MCF 10A (cell line): ENCODE measurements at regions not wholly inside any gene's neighbourhood (a gene's known extent, or its start where the extent isn't known, plus 50 kb on each side); places are given as distances from the start of the nearest gene placed in this dataset.

ENCODE experiments used
- BruUV-seq: library from RNA; stranded (reverse); fragments of 400-500 nt; replicated peaks from 2 replicates; lab custom pipeline; 2021; lab: Mats Ljungman, UMichigan
- CTCF ChIA-PET: fragments of 300-600 bp; sonication (Branson Sonifier 250); formaldehyde crosslinking; extraction: SDS; loops from one replicate; lab custom pipeline; 2021; ENCODE audit warnings: antibody characterized with exemption, inconsistent platforms; lab: Yijun Ruan, JAX
- POLR2A ChIA-PET: fragments of 300-600, 350-650 bp; sonication (Branson Sonifier 250); formaldehyde crosslinking; extraction: SDS; loops from one replicate; lab custom pipeline; 2020; ENCODE audit warnings: antibody characterized with exemption, inconsistent platforms; lab: Yijun Ruan, JAX
- DNase-seq: peaks from one replicate; pipeline ENCODE4 v3.0.0-alpha.2; 2018; ENCODE audit not compliant: unreplicated experiment
- H3K27ac Mint-ChIP-seq: one replicate; pipeline ENCODE4 v1.8.0; 2022; ENCODE audit warnings: mild to moderate bottlenecking, low read depth, mixed read lengths; ENCODE audit not compliant: unreplicated experiment
- H3K27me3 Mint-ChIP-seq: one replicate; pipeline ENCODE4 v1.8.0; 2022; ENCODE audit warnings: mixed read lengths; ENCODE audit not compliant: insufficient read depth, unreplicated experiment
- H3K36me3 Mint-ChIP-seq: one replicate; pipeline ENCODE4 v1.8.0; 2022; ENCODE audit warnings: mild to moderate bottlenecking, moderate library complexity, mixed read lengths; ENCODE audit not compliant: insufficient read depth, unreplicated experiment
- H3K4me1 Mint-ChIP-seq: one replicate; pipeline ENCODE4 v1.8.0; 2022; ENCODE audit warnings: mixed read lengths; ENCODE audit not compliant: insufficient read depth, unreplicated experiment
- H3K4me3 Mint-ChIP-seq: one replicate; pipeline ENCODE4 v1.8.0; 2022; ENCODE audit warnings: mild to moderate bottlenecking, moderate library complexity, mixed read lengths; ENCODE audit not compliant: unreplicated experiment
- H3K9me3 Mint-ChIP-seq: one replicate; pipeline ENCODE4 v1.8.0; 2022; ENCODE audit warnings: mixed read lengths; ENCODE audit not compliant: unreplicated experiment
- intact Hi-C: fragments of 100-400 bp; cut with micrococcal nuclease; formaldehyde crosslinking; loops from 2 replicates; pipeline ENCODE4 v1.14.1; 2022
- TF ChIP-seq, protein P1 (sequence below): fragments of 200-600 bp; IDR thresholded peaks from one replicate; pipeline ENCODE4 v1.8.0; 2022; ENCODE audit warnings: antibody characterized with exemption, mild to moderate bottlenecking; ENCODE audit not compliant: unreplicated experiment

GRCh38 chr10:94146746-94147145 lies 153.0 kb downstream of the PLCE1 start:
- DNase-seq, result no peak
- CTCF ChIA-PET, result no interaction called here
- TF ChIP-seq, protein P1, sequence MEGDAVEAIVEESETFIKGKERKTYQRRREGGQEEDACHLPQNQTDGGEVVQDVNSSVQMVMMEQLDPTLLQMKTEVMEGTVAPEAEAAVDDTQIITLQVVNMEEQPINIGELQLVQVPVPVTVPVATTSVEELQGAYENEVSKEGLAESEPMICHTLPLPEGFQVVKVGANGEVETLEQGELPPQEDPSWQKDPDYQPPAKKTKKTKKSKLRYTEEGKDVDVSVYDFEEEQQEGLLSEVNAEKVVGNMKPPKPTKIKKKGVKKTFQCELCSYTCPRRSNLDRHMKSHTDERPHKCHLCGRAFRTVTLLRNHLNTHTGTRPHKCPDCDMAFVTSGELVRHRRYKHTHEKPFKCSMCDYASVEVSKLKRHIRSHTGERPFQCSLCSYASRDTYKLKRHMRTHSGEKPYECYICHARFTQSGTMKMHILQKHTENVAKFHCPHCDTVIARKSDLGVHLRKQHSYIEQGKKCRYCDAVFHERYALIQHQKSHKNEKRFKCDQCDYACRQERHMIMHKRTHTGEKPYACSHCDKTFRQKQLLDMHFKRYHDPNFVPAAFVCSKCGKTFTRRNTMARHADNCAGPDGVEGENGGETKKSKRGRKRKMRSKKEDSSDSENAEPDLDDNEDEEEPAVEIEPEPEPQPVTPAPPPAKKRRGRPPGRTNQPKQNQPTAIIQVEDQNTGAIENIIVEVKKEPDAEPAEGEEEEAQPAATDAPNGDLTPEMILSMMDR, result no peak
- H3K27me3 Mint-ChIP-seq, result no peaks in the 10 kb centered on the region
- H3K4me1 Mint-ChIP-seq, result peaks cover 5% of the 10 kb centered on the region
- H3K4me3 Mint-ChIP-seq, result no peak overlapping the region
- no peak overlapping the region for H3K27ac Mint-ChIP-seq
- no peaks in the 10 kb centered on the region for H3K36me3 Mint-ChIP-seq
- POLR2A ChIA-PET, result no interaction called here
- intact Hi-C loops, result no loop called here
- BruUV-seq, result no TSS peak
- no peaks in the 10 kb centered on the region for H3K9me3 Mint-ChIP-seq

DNA sequence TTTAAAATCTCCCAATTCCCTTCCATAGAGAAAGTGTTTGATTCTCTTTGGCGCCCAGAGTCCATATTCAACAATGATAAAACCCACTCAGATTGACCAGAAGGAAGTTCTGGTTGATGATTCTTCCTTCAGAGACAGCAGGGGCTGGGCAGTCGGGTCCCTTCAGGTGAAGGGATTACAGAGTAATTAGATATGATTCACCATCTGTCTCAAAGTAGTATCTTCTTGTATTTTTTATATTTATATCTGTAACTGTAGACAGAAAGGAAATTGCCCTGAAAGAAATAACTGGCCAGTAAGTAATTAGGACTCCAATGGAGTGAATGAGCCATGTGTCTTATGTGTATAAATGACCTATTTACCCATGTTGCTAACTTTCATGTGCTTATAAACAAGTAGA lies 156.0 kb downstream of the PLCE1 start:
- no peak overlapping the region for H3K27ac Mint-ChIP-seq
- H3K9me3 Mint-ChIP-seq, result no peaks in the 10 kb centered on the region
- no peak overlapping the region for H3K4me3 Mint-ChIP-seq
- H3K27me3 Mint-ChIP-seq, result no peaks in the 10 kb centered on the region
- DNase-seq, result no peak
- ChIA-PET POLR2A (no interaction called here), CTCF (no interaction called here)
- intact Hi-C loops, result no loop called here
- peaks cover under 1% of the 10 kb centered on the region for H3K4me1 Mint-ChIP-seq
- TF ChIP-seq, protein P1, result no peak
- no TSS peak for BruUV-seq
- no peaks in the 10 kb centered on the region for H3K36me3 Mint-ChIP-seq

DNA sequence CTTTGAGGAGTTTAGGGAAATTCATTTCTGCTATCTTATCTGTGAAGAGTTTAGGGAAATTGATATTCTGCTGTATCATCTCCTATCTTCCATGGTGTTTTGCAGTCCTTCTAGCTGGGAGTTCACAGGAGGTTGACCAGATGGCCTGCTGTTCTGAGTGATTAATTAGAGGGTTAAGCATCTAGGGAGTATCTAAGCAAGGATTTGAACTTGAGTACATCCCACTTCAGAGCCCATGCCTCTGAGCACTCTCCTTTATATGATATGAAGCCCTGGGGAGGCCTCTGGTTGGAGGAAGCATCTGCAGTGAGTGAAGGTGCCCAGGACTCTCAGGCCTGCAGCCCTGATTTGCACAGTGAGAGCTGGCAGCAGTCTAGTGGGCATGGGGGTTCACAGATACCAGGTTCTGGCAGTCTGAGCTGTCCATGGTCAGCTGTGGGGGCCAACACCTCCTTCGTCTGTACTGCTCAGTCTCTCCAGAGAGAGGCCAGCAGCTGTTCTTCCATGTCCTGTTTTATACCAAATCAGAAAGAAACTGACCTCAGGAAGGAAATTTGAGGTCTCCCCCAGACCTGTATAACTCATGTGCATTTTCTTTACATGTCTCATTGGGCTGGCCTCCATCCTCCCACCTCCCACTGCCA lies 156.9 kb downstream of the PLCE1 start:
- ChIA-PET POLR2A (no interaction called here), CTCF (no interaction called here)
- DNase-seq, result no peak
- H3K4me3 Mint-ChIP-seq, result no peak overlapping the region
- TF ChIP-seq, protein P1, result no peak
- H3K27ac Mint-ChIP-seq, result no peak overlapping the region
- H3K9me3 Mint-ChIP-seq, result no peaks in the 10 kb centered on the region
- intact Hi-C loops, result no loop called here
- H3K27me3 Mint-ChIP-seq, result no peaks in the 10 kb centered on the region
- no TSS peak for BruUV-seq
- H3K36me3 Mint-ChIP-seq, result no peaks in the 10 kb centered on the region
- no peaks in the 10 kb centered on the region for H3K4me1 Mint-ChIP-seq

- no peak overlapping the region for H3K4me3 Mint-ChIP-seq
- no peaks in the 10 kb centered on the region for H3K27me3 Mint-ChIP-seq
- CTCF ChIA-PET, result no interaction called here
Observed at GRCh38 chr10:94155722-94156271, 162.1 kb downstream of the PLCE1 start.

More at GRCh38 chr10:94155722-94156271, 162.1 kb downstream of the PLCE1 start:
- Mint-ChIP-seq H3K27ac (no peak overlapping the region), H3K4me1 (no peaks in the 10 kb centered on the region), H3K9me3 (no peaks in the 10 kb centered on the region), H3K36me3 (no peaks in the 10 kb centered on the region)
- DNase-seq, result no peak
- TF ChIP-seq, protein P1, result no peak
- intact Hi-C loops, result no loop called here
- no TSS peak for BruUV-seq
- POLR2A ChIA-PET, result interaction anchor here (0.5 kb wide), 1 partner anchor 240 kb away, joined by 4 read pairs; no protein-coding TSS in a partner anchor
